ENCODE measurements at regions not wholly inside any gene's neighbourhood (a gene's known extent, or its start where the extent isn't known, plus 50 kb on each side); places are given as distances from the start of the nearest gene placed in this dataset.

GRCh38 chr13:109922518-109922917, 136.1 kb upstream of the IRS2 start:
- WGBS, 2 donors = 52 to 72% methylated on average over 2 of the region's 2 CpGs
- intact Hi-C loops (cut with DNase I) = no loop called here

GRCh38 chr13:109919715-109920375, 133.5 kb upstream of the IRS2 start:
- FAIRE-seq (no peak), ATAC-seq (no peak)

More at GRCh38 chr13:109922518-109922917, 136.1 kb upstream of the IRS2 start:
- no peak overlapping the region for H3K27ac ChIP-seq
- DNase-seq = no peak
- no peaks in the 10 kb centered on the region for H3K9me3 ChIP-seq
- no peaks in the 10 kb centered on the region for H3K27me3 ChIP-seq
- H3K36me3 ChIP-seq = no peaks in the 10 kb centered on the region
- H3K4me3 ChIP-seq = no peak overlapping the region
- FAIRE-seq = no peak
- no peaks in the 10 kb centered on the region for H3K4me1 ChIP-seq
- ATAC-seq = no peak
- TF ChIP-seq, protein P1, sequence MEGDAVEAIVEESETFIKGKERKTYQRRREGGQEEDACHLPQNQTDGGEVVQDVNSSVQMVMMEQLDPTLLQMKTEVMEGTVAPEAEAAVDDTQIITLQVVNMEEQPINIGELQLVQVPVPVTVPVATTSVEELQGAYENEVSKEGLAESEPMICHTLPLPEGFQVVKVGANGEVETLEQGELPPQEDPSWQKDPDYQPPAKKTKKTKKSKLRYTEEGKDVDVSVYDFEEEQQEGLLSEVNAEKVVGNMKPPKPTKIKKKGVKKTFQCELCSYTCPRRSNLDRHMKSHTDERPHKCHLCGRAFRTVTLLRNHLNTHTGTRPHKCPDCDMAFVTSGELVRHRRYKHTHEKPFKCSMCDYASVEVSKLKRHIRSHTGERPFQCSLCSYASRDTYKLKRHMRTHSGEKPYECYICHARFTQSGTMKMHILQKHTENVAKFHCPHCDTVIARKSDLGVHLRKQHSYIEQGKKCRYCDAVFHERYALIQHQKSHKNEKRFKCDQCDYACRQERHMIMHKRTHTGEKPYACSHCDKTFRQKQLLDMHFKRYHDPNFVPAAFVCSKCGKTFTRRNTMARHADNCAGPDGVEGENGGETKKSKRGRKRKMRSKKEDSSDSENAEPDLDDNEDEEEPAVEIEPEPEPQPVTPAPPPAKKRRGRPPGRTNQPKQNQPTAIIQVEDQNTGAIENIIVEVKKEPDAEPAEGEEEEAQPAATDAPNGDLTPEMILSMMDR (IDR thresholded peaks at IDR 0.05) = no peak

DNA sequence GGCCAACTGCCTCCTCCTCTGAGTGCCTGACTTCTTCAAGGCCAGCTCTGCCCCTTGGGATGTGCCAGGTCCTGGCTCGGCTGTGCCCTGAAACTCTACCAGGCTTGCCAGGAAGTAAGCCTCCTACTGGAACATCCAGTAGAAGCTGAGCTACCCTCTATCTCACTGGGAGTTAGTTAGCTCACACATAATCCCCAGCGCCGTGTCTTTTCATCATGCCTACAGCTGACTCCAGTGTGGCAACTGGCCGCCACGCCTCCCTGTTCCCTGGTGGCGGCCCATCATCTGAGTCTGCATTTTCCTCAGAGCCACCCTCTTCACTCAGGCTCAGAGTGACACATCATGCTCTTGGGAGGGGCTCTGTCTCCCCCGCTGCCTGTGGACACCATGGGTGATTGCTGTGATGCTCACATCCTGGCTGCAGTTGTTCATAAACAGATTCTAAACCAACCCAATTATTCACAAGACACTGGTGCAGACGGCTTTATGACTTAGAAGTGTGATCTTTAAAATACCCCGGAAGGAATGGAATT, 131.9 kb upstream of the IRS2 start:
- TF ChIP-seq, protein P1 (IDR thresholded peaks at IDR 0.05) = no peak
- ATAC-seq (peak in 1 of 4 donors; percentile 54), FAIRE-seq (no peak), DNase-seq (no peak)
- H3K27me3 ChIP-seq = no peaks in the 10 kb centered on the region
- no peak overlapping the region for H3K27ac ChIP-seq
- no peaks in the 10 kb centered on the region for H3K4me1 ChIP-seq
- no peak overlapping the region for H3K4me3 ChIP-seq
- H3K9me3 ChIP-seq = no peaks in the 10 kb centered on the region
- no peaks in the 10 kb centered on the region for H3K36me3 ChIP-seq
- 84 to 89% methylated on average over 9 of the region's 9 CpGs for WGBS, 2 donors
- intact Hi-C loops (cut with DNase I) = no loop called here

More at GRCh38 chr13:109919715-109920375, 133.5 kb upstream of the IRS2 start:
- H3K36me3 ChIP-seq = no peaks in the 10 kb centered on the region
- TF ChIP-seq, protein P1 (IDR thresholded peaks at IDR 0.05) = no peak
- no peak overlapping the region for H3K27ac ChIP-seq
- H3K4me1 ChIP-seq = no peaks in the 10 kb centered on the region
- H3K27me3 ChIP-seq = no peaks in the 10 kb centered on the region
- no peak for DNase-seq
- 71 to 81% methylated on average over 4 of the region's 4 CpGs for WGBS, 2 donors
- no peak overlapping the region for H3K4me3 ChIP-seq
- H3K9me3 ChIP-seq = no peaks in the 10 kb centered on the region
- intact Hi-C loops (cut with DNase I) = no loop called here

GRCh38 chr13:109917422-109917821, 131.0 kb upstream of the IRS2 start:
- DNase-seq (no peak), ATAC-seq (no peak)
- 11 to 20% methylated on average over 1 of the region's 1 CpG for WGBS, 2 donors

More at GRCh38 chr13:109917422-109917821, 131.0 kb upstream of the IRS2 start:
- Histone ChIP-seq H3K27me3 (no peaks in the 10 kb centered on the region), H3K4me3 (no peak overlapping the region), H3K27ac (no peak overlapping the region), H3K9me3 (no peaks in the 10 kb centered on the region), H3K4me1 (no peaks in the 10 kb centered on the region), H3K36me3 (no peaks in the 10 kb centered on the region)
- TF ChIP-seq, protein P1 (IDR thresholded peaks at IDR 0.05) = no peak
- no peak for FAIRE-seq
- intact Hi-C loops (cut with DNase I) = no loop called here

Data from pancreas (tissue), 10 donors.